ENCODE measurements at regions not wholly inside any gene's neighbourhood (a gene's known extent, or its start where the extent isn't known, plus 50 kb on each side); places are given as distances from the start of the nearest gene placed in this dataset.
A peak's percentile ranks its signal among the peaks of the same experiment; 100 is the strongest.

DNA sequence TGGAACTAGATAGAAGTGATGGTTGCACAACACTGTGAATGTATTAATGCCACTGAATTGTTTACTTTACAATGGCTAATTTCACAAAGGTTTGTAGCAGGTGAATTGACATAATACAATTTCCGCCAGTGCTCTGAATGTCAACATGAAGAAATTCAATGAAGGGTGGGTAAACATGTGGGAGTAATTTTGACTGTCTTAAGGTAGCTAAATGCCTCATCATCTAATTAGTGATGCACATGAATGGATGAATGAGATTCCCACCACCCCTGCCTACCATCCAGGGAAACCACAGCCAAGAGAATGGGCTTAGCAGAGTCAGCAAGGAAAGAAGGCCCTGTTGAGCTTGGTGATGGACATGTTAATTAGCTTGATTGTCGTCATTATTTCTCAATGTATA, 275.3 kb downstream of the ALDH8A1 start:
- CTCF ChIA-PET (ENCODE audit: low intra/inter-chr PET ratio) = no interaction called here
- no peak for FAIRE-seq

DNA sequence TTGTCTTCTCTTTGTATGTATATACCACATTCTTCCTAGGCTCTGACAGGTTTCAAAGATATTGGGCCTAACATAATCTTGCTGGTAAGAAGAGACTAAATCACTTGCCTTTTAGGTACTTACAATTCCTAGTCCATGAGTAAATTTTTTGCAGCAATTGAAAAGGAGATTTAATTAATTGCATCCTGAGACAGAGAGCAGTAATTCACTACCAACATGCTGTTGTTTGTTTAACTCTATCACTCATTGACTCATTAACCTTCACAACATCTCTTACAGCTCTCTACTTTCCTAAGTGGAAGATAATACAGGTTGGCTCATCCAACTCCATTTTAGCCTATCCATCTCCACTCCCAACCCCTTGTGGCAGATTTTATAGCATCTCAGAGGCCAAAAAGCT, 280.4 kb downstream of the ALDH8A1 start:
- CTCF ChIA-PET (ENCODE audit: low intra/inter-chr PET ratio) = no interaction called here

More for the DNA sequence above, 275.3 kb downstream of the ALDH8A1 start:
- Histone ChIP-seq H3K36me3 (ENCODE audit: control insufficient read depth, insufficient read depth, low read length) (no peaks in the 10 kb centered on the region), H2AFZ (ENCODE audit: low read depth, low read length) (no peak overlapping the region), H3K9ac (ENCODE audit: insufficient read depth in 1 of 2, low read depth in 2 of 2, low read length in 2 of 2) (no peak overlapping the region), H3K79me2 (ENCODE audit: control insufficient read depth, insufficient read depth, low read length) (no peaks in the 10 kb centered on the region), H3K9me1 (ENCODE audit: control insufficient read depth, insufficient read depth, low read length) (no peaks in the 10 kb centered on the region), H3K27me3 (ENCODE audit: control insufficient read depth in 2 of 2, insufficient read depth in 2 of 2, low read length in 2 of 2) (peaks cover 0 to 7% of the 10 kb centered on the region in 2 experiments; a peak in 4 of 5 replicates), H3K4me1 (replicated peaks in 1 of 2; ENCODE audit: control insufficient read depth in 2 of 2, insufficient read depth in 2 of 2, low read length in 2 of 2) (peaks cover 0 to 5% of the 10 kb centered on the region in 2 experiments; a peak in 1 of 5 replicates), H3K4me3 (no peak overlapping the region), H3K4me2 (ENCODE audit: insufficient read depth, low read length) (no peak overlapping the region), H4K20me1 (replicated peaks; ENCODE audit: control insufficient read depth, insufficient read depth, low read length) (no peaks in the 10 kb centered on the region), H3K27ac (ENCODE audit: extremely low read depth, low read depth, low read length) (no peak overlapping the region), H3K9me3 (replicated peaks; ENCODE audit: control insufficient read depth, insufficient read depth, low read depth, low read length) (no peaks in the 10 kb centered on the region)
- ATAC-seq (no peak), DNase-seq (ENCODE audit: extremely low read depth in 1 of 4, low spot score in 3 of 4) (no peak)
- peak; percentile 49; the same call in 1 of the 2 replicates for TF ChIP-seq CEBPB (tag; IDR thresholded peaks at IDR 0.05)
- TF ChIP-seq PTBP1 (IDR thresholded peaks at IDR 0.05; ENCODE audit: low read depth, low read length) = no peak
- TF ChIP-seq POLR2A (conservative IDR thresholded peaks at IDR 0.05) = no peak
- no TSS peak for BruUV-seq (replicated peaks)
- POLR2A ChIA-PET = interaction anchor here (0.6 to 1.3 kb wide), 2 partner anchors 34 to 511 kb away, joined by 3 read pairs; no protein-coding TSS in a partner anchor
- in situ Hi-C loops (cut with MboI) = no loop called here
- intact Hi-C loops (cut with micrococcal nuclease) = no loop called here
- WGBS (ENCODE audit: insufficient coverage, low coverage, missing lambda C conversion rate) = 5% methylated on average over 2 of the region's 2 CpGs

More for the DNA sequence above, 280.4 kb downstream of the ALDH8A1 start:
- Histone ChIP-seq H3K9me3 (replicated peaks; ENCODE audit: control insufficient read depth, insufficient read depth, low read depth, low read length) (no peaks in the 10 kb centered on the region), H3K9me1 (ENCODE audit: control insufficient read depth, insufficient read depth, low read length) (no peaks in the 10 kb centered on the region), H3K4me3 (no peak overlapping the region), H3K4me2 (ENCODE audit: insufficient read depth, low read length) (no peak overlapping the region), H3K27me3 (ENCODE audit: control insufficient read depth in 2 of 2, insufficient read depth in 2 of 2, low read length in 2 of 2) (peaks cover 0 to 11% of the 10 kb centered on the region in 2 experiments; a peak in 3 of 5 replicates), H3K27ac (ENCODE audit: extremely low read depth, low read depth, low read length) (no peak overlapping the region), H4K20me1 (replicated peaks; ENCODE audit: control insufficient read depth, insufficient read depth, low read length) (no peaks in the 10 kb centered on the region), H3K79me2 (ENCODE audit: control insufficient read depth, insufficient read depth, low read length) (no peaks in the 10 kb centered on the region), H3K4me1 (replicated peaks in 1 of 2; ENCODE audit: control insufficient read depth in 2 of 2, insufficient read depth in 2 of 2, low read length in 2 of 2) (no peaks in the 10 kb centered on the region), H3K36me3 (ENCODE audit: control insufficient read depth, insufficient read depth, low read length) (no peaks in the 10 kb centered on the region), H3K9ac (ENCODE audit: insufficient read depth in 1 of 2, low read depth in 2 of 2, low read length in 2 of 2) (no peak overlapping the region), H2AFZ (ENCODE audit: low read depth, low read length) (no peak overlapping the region)
- no peak for ATAC-seq
- FAIRE-seq = no peak
- in situ Hi-C loops (cut with MboI) = no loop called here
- POLR2A ChIA-PET = interaction anchor here (0.5 kb wide), 1 partner anchor 482 kb away, joined by 3 read pairs; no protein-coding TSS in a partner anchor
- DNase-seq (ENCODE audit: extremely low read depth in 1 of 4, low spot score in 3 of 4) = no peak
- BruUV-seq (replicated peaks) = no TSS peak
- intact Hi-C loops (cut with micrococcal nuclease) = no loop called here
- no peak for TF ChIP-seq DMBX1 (CRISPR knock-in tag; IDR thresholded peaks at IDR 0.05; ENCODE audit: borderline replicate concordance)
- no peak for TF ChIP-seq ZNF780A (CRISPR knock-in tag; IDR thresholded peaks at IDR 0.05)
- TF ChIP-seq ZNF184 (CRISPR knock-in tag; IDR thresholded peaks at IDR 0.05) = no peak
